ENCODE measurements at regions not wholly inside any gene's neighbourhood (a gene's known extent, or its start where the extent isn't known, plus 50 kb on each side); places are given as distances from the start of the nearest gene placed in this dataset.

- no peaks in the 10 kb centered on the region for H3K27me3 ChIP-seq (replicated peaks; ENCODE audit: insufficient read depth, low read depth, low read length, poor library complexity)
- POLR2A ChIA-PET (ENCODE audit: low non-redundant PET) = no interaction called here
- CTCF ChIA-PET = no interaction called here
- H3K27ac ChIP-seq (ENCODE audit: low read depth, low read length, poor library complexity, severe bottlenecking) = no peak overlapping the region
- no peak for DNase-seq (ENCODE audit: low spot score)
- H3K36me3 ChIP-seq (ENCODE audit: insufficient read depth, low read length, poor library complexity, severe bottlenecking) = no peaks in the 10 kb centered on the region
- no TSS peak for BruUV-seq (replicated peaks)
- no peaks in the 10 kb centered on the region for H3K9me3 ChIP-seq (ENCODE audit: low read depth, low read length, poor library complexity, severe bottlenecking)
- intact Hi-C loops (cut with micrococcal nuclease; ENCODE audit: unreplicated experiment) = no loop called here
- no peak for TF ChIP-seq EZH2 (IDR thresholded peaks at IDR 0.05; ENCODE audit: borderline replicate concordance, low read depth, low read length, poor library complexity, severe bottlenecking)
- TF ChIP-seq, protein P1, sequence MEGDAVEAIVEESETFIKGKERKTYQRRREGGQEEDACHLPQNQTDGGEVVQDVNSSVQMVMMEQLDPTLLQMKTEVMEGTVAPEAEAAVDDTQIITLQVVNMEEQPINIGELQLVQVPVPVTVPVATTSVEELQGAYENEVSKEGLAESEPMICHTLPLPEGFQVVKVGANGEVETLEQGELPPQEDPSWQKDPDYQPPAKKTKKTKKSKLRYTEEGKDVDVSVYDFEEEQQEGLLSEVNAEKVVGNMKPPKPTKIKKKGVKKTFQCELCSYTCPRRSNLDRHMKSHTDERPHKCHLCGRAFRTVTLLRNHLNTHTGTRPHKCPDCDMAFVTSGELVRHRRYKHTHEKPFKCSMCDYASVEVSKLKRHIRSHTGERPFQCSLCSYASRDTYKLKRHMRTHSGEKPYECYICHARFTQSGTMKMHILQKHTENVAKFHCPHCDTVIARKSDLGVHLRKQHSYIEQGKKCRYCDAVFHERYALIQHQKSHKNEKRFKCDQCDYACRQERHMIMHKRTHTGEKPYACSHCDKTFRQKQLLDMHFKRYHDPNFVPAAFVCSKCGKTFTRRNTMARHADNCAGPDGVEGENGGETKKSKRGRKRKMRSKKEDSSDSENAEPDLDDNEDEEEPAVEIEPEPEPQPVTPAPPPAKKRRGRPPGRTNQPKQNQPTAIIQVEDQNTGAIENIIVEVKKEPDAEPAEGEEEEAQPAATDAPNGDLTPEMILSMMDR (conservative IDR thresholded peaks at IDR 0.05; ENCODE audit: low read depth, low read length) = no peak
- H3K4me1 ChIP-seq (ENCODE audit: insufficient read depth, low read length, poor library complexity, severe bottlenecking) = no peaks in the 10 kb centered on the region
- no peak overlapping the region for H3K4me3 ChIP-seq (ENCODE audit: low read depth, low read length, poor library complexity, severe bottlenecking)
These were observed 202.8 kb downstream of the AUH start for GRCh38 chr9:91158946-91159345.

- Histone ChIP-seq H3K4me3 (ENCODE audit: low read depth, low read length, poor library complexity, severe bottlenecking) (no peak overlapping the region), H3K36me3 (ENCODE audit: insufficient read depth, low read length, poor library complexity, severe bottlenecking) (no peaks in the 10 kb centered on the region), H3K27ac (ENCODE audit: low read depth, low read length, poor library complexity, severe bottlenecking) (no peak overlapping the region), H3K4me1 (ENCODE audit: insufficient read depth, low read length, poor library complexity, severe bottlenecking) (no peaks in the 10 kb centered on the region), H3K9me3 (ENCODE audit: low read depth, low read length, poor library complexity, severe bottlenecking) (no peaks in the 10 kb centered on the region), H3K27me3 (replicated peaks; ENCODE audit: insufficient read depth, low read depth, low read length, poor library complexity) (no peaks in the 10 kb centered on the region)
- no peak for DNase-seq (ENCODE audit: low spot score)
- TF ChIP-seq, protein P1 (conservative IDR thresholded peaks at IDR 0.05; ENCODE audit: low read depth, low read length) = no peak
- TF ChIP-seq EZH2 (IDR thresholded peaks at IDR 0.05; ENCODE audit: borderline replicate concordance, low read depth, low read length, poor library complexity, severe bottlenecking) = no peak
- ChIA-PET POLR2A (ENCODE audit: low non-redundant PET) (no interaction called here), CTCF (no interaction called here)
- intact Hi-C loops (cut with micrococcal nuclease; ENCODE audit: unreplicated experiment) = no loop called here
- no TSS peak for BruUV-seq (replicated peaks)
These were observed 202.0 kb downstream of the AUH start for GRCh38 chr9:91159664-91160121.

DNA sequence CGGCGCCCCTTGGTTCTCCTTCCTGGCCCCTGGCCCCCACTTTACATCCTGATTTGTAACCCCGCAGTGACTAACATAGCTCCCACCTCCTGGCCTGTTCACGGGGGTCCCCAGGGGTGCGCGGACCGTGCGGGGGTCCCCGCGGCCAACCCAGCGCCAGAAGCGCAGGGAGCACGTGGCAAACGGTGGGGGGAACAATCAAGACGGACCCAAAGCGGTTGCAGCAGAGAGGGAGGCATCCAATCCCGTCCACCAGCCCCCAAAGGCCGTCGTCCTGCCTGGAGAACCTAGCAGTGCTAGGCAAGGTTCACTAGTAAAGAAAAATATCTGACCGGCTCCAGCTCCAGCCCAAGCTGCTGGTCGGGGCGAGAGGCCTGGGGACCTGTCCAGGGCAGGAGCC, 201.5 kb downstream of the AUH start:
- no TSS peak for BruUV-seq (replicated peaks)
- POLR2A ChIA-PET (ENCODE audit: low non-redundant PET) = no interaction called here
- intact Hi-C loops (cut with micrococcal nuclease; ENCODE audit: unreplicated experiment) = no loop called here
- CTCF ChIA-PET = no interaction called here
- Histone ChIP-seq H3K36me3 (ENCODE audit: insufficient read depth, low read length, poor library complexity, severe bottlenecking) (no peaks in the 10 kb centered on the region), H3K4me1 (ENCODE audit: insufficient read depth, low read length, poor library complexity, severe bottlenecking) (no peaks in the 10 kb centered on the region), H3K9me3 (ENCODE audit: low read depth, low read length, poor library complexity, severe bottlenecking) (no peaks in the 10 kb centered on the region), H3K4me3 (ENCODE audit: low read depth, low read length, poor library complexity, severe bottlenecking) (no peak overlapping the region), H3K27ac (ENCODE audit: low read depth, low read length, poor library complexity, severe bottlenecking) (no peak overlapping the region), H3K27me3 (replicated peaks; ENCODE audit: insufficient read depth, low read depth, low read length, poor library complexity) (no peaks in the 10 kb centered on the region)
- no peak for DNase-seq (ENCODE audit: low spot score)
- TF ChIP-seq, protein P1 (conservative IDR thresholded peaks at IDR 0.05; ENCODE audit: low read depth, low read length) = no peak
- TF ChIP-seq EZH2 (IDR thresholded peaks at IDR 0.05; ENCODE audit: borderline replicate concordance, low read depth, low read length, poor library complexity, severe bottlenecking) = no peak
